ENCODE measurements at regions not wholly inside any gene's neighbourhood (a gene's known extent, or its start where the extent isn't known, plus 50 kb on each side); places are given as distances from the start of the nearest gene placed in this dataset.
"Not testable (repeated sequence)": the region's sequence is repeated elsewhere in the genome, so short reads cannot be mapped to it uniquely, and the experiment has no call there.

DNA sequence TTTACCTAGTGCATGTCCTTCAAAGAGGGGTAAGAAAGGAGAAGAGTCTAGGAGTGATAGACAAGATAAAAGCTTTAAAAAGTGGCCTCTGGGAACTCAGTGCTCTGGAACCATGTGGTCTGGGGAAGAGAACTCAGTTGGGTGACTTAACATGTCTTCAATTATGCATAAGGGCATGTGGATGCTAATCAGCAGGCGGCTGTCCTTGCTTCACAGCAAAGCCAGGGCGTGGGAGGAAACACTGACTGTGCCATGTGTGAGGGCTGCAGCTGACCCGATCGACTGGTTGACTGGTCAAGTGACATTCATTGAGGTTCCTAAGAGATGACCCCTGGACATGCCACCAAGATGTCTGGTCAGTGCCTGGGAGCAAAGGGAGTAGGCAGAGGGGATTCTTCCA, 1053.8 kb downstream of the BCL11B start:
- H3K27ac ChIP-seq: no peak overlapping the region
- intact Hi-C loops (cut with DNase I; ENCODE audit: low total_unique reads): no loop called here
- DNase-seq (ENCODE audit: low spot score in 2 of 2): no peak
- no peaks in the 10 kb centered on the region for H3K4me1 ChIP-seq
- no peak for TF ChIP-seq POLR2AphosphoS5 (IDR thresholded peaks at IDR 0.05)
- TF ChIP-seq, protein P1, sequence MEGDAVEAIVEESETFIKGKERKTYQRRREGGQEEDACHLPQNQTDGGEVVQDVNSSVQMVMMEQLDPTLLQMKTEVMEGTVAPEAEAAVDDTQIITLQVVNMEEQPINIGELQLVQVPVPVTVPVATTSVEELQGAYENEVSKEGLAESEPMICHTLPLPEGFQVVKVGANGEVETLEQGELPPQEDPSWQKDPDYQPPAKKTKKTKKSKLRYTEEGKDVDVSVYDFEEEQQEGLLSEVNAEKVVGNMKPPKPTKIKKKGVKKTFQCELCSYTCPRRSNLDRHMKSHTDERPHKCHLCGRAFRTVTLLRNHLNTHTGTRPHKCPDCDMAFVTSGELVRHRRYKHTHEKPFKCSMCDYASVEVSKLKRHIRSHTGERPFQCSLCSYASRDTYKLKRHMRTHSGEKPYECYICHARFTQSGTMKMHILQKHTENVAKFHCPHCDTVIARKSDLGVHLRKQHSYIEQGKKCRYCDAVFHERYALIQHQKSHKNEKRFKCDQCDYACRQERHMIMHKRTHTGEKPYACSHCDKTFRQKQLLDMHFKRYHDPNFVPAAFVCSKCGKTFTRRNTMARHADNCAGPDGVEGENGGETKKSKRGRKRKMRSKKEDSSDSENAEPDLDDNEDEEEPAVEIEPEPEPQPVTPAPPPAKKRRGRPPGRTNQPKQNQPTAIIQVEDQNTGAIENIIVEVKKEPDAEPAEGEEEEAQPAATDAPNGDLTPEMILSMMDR (IDR thresholded peaks at IDR 0.05): no peak
- TF ChIP-seq POLR2A (IDR thresholded peaks at IDR 0.05): no peak
- no peaks in the 10 kb centered on the region for H3K36me3 ChIP-seq
- no peak overlapping the region for H3K4me3 ChIP-seq
- H3K27me3 ChIP-seq: peaks cover 0 to 10% of the 10 kb centered on the region in 2 donors
- H3K9me3 ChIP-seq: no peaks in the 10 kb centered on the region

DNA sequence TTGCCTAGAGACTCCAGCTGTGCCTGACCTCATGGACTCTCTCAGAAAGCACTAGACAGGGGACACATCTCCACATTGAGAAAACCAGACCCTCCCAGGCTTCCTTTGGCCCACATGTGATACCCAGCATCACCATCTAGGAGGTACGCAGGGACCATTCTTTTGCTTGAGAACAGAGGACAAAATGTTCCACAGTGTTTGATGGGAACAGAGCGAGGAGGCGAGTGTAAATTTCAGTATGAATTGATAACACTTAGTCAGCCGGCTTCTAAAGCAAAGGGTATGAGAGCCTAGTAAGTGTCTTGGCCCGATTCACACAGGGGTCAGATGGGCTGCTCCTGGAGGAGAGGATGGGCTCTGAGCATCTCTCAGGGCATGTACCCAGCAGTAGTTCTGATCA, 1052.4 kb downstream of the BCL11B start:
- TF ChIP-seq POLR2A (IDR thresholded peaks at IDR 0.05) (no peak), POLR2AphosphoS5 (IDR thresholded peaks at IDR 0.05) (no peak)
- TF ChIP-seq, protein P1 (IDR thresholded peaks at IDR 0.05): no peak
- intact Hi-C loops (cut with DNase I; ENCODE audit: low total_unique reads): no loop called here
- Histone ChIP-seq H3K36me3 (no peaks in the 10 kb centered on the region), H3K27me3 (peaks cover 0 to 10% of the 10 kb centered on the region in 2 donors), H3K9me3 (no peaks in the 10 kb centered on the region), H3K4me3 (no peak overlapping the region), H3K27ac (no peak overlapping the region), H3K4me1 (no peaks in the 10 kb centered on the region)
- DNase-seq (ENCODE audit: low spot score in 2 of 2): no peak

DNA sequence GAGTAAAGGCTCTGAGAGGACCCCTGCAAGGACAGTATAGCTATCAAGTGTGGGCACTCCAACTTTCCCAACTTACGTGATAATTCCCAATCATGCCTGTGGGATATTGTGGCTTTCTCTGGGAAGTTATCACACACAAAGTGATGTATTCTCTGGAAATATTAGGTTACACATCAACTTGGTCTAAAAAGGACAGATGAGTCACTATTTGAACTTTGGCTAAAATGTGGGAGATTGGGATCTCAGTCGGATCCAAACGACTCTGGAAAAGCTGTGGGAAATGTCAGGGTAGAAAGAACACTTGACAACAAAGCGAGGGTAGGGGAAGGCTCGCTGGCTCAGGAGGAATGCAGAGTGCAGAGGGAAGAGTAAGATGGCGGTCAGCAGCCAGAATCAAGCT, 1048.9 kb downstream of the BCL11B start:
- Histone ChIP-seq H3K9me3 (no peaks in the 10 kb centered on the region), H3K4me3 (no peak overlapping the region), H3K36me3 (no peaks in the 10 kb centered on the region), H3K27me3 (peaks cover 0 to 10% of the 10 kb centered on the region in 2 donors), H3K27ac (no peak overlapping the region), H3K4me1 (no peaks in the 10 kb centered on the region)
- intact Hi-C loops (cut with DNase I; ENCODE audit: low total_unique reads): no loop called here
- no peak for DNase-seq (ENCODE audit: low spot score in 2 of 2)
- TF ChIP-seq, protein P1 (IDR thresholded peaks at IDR 0.05): no peak
- TF ChIP-seq POLR2A (IDR thresholded peaks at IDR 0.05) (no peak), POLR2AphosphoS5 (IDR thresholded peaks at IDR 0.05) (no peak)

DNA sequence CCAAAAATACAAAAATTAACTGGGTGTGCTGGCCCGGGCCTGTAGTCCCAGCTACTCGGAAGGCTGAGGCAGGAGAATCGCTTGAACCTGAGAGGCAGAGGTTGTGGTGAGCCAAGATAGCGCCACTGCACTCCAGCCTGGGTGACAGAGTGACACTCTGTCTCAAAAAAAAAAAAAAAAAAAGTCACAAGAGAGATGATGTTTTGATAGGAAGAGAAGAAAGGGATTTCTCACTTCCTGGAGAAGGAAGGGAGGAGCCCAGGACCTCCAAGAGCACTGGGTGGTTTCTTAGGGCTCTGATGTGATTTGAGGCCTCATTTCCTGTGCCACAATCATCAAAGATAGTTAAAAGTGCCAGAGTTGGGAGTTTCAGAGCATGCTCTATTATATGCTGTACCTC, 1048.3 kb downstream of the BCL11B start:
- H3K4me1 ChIP-seq; intact Hi-C loops (cut with DNase I; ENCODE audit: low total_unique reads); H3K9me3 ChIP-seq; H3K27me3 ChIP-seq; H3K36me3 ChIP-seq; DNase-seq (ENCODE audit: low spot score in 2 of 2); H3K27ac ChIP-seq; H3K4me3 ChIP-seq: not testable (repeated sequence)

DNA sequence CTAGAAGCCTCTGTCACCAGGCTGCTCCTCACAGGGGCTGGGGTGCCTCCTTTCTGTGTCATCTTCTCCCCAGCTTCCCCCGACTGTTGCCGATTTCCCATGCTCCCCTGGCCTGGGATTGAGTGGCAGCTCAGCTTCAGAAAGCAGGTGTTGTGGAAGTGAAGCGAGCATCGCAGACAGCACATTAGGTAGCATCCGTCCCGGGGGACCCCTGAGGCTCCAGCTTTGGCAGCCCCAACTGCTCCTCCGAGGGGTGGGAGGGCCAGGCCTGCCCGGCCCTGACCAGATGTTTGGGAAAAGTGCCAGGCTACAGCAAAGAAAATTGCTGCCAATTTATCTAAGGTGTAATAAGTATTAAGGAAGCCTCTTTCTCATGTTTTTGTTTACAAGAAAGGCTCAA, 1045.6 kb downstream of the BCL11B start:
- no peak overlapping the region for H3K27ac ChIP-seq
- no peak for TF ChIP-seq POLR2A (IDR thresholded peaks at IDR 0.05)
- TF ChIP-seq POLR2AphosphoS5 (IDR thresholded peaks at IDR 0.05): no peak
- TF ChIP-seq, protein P1 (IDR thresholded peaks at IDR 0.05): no peak
- DNase-seq (ENCODE audit: low spot score in 2 of 2): no peak
- no peaks in the 10 kb centered on the region for H3K9me3 ChIP-seq
- H3K4me3 ChIP-seq: no peak overlapping the region
- H3K36me3 ChIP-seq: no peaks in the 10 kb centered on the region
- intact Hi-C loops (cut with DNase I; ENCODE audit: low total_unique reads): no loop called here
- H3K27me3 ChIP-seq: no peaks in the 10 kb centered on the region
- no peaks in the 10 kb centered on the region for H3K4me1 ChIP-seq

Measured in breast epithelium (tissue), 4 donors.